Neutrophil (primary cell): ENCODE measurements at regions not wholly inside any gene's neighbourhood (a gene's known extent, or its start where the extent isn't known, plus 50 kb on each side); places are given as distances from the start of the nearest gene placed in this dataset.

Experiments
- H3K27ac ChIP-seq: fragments of 200-600 bp; sonication (generic); 2 replicates; pipeline ENCODE4 v1.5.1; 2016; ENCODE audit warnings: mild to moderate bottlenecking, moderate library complexity
- H3K27me3 ChIP-seq: fragments of 200-600 bp; sonication (generic); 2 replicates; pipeline ENCODE4 v1.6.0; 2016; ENCODE audit warnings: mild to moderate bottlenecking
- H3K36me3 ChIP-seq: fragments of 200-600 bp; sonication (generic); 2 replicates; pipeline ENCODE4 v1.5.1; 2017
- H3K4me1 ChIP-seq, 2 experiments: fragments of 200-600 bp in 1 of 2; sonication (generic) in 1 of 2; 1 replicate in 1 of 2; 2 replicates in 1 of 2; pipeline versions ENCODE4 v1.5.1 to v1.6.1; 2013 to 2016; ENCODE audit warnings: low read depth in 1 of 2, low read length in 1 of 2, mild to moderate bottlenecking in 1 of 2, moderate library complexity in 1 of 2; ENCODE audit not compliant: control insufficient read depth in 1 of 2, insufficient read depth in 1 of 2
- H3K4me3 ChIP-seq, 2 experiments: fragments of 200-600 bp in 1 of 2; sonication (generic) in 1 of 2; 1 replicate in 1 of 2; 2 replicates in 1 of 2; pipeline ENCODE4 v1.5.1; 2013 to 2016; ENCODE audit warnings: low read depth in 1 of 2, low read length in 1 of 2, mild to moderate bottlenecking in 1 of 2, moderate library complexity in 1 of 2
- H3K9me3 ChIP-seq: fragments of 200-600 bp; sonication (generic); 2 replicates; pipeline ENCODE4 v1.5.1; 2016
- CTCF ChIP-seq: fragments of 200-600 bp; sonication (generic); IDR thresholded peaks from 2 replicates; pipeline ENCODE4 v1.5.1; 2016; ENCODE audit warnings: antibody characterized with exemption

DNA sequence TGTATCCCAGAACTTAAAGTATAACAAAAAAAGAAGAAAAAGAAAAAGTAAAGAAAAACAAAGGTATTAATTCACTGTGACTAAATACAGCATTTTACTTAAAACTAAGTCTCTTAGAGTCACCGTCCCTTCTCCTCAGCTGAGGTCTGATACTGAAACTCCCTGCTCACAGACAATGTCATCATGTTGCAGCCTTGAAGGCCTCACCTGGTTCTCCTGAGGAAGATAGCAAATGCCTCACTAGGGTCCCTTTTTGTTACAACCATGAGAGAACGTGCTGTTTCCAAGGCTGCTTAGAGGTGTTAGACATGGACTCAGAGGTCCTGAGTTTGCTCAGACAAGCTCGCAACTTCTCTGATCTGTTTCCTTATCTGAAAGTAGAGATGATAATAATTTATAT lies 357.2 kb downstream of the MTRR start:
- Histone ChIP-seq H3K27ac (no peak overlapping the region), H3K9me3 (no peaks in the 10 kb centered on the region), H3K36me3 (no peaks in the 10 kb centered on the region), H3K27me3 (no peaks in the 10 kb centered on the region), H3K4me3 (no peak overlapping the region), H3K4me1 (no peaks in the 10 kb centered on the region)
- TF ChIP-seq CTCF = no peak

- Histone ChIP-seq H3K9me3 (no peaks in the 10 kb centered on the region), H3K27me3 (no peaks in the 10 kb centered on the region), H3K4me1 (no peaks in the 10 kb centered on the region), H3K36me3 (no peaks in the 10 kb centered on the region), H3K27ac (no peak overlapping the region), H3K4me3 (no peak overlapping the region)
- TF ChIP-seq CTCF = no peak
These were observed 358.2 kb downstream of the MTRR start for GRCh38 chr5:8227112-8227511.

DNA sequence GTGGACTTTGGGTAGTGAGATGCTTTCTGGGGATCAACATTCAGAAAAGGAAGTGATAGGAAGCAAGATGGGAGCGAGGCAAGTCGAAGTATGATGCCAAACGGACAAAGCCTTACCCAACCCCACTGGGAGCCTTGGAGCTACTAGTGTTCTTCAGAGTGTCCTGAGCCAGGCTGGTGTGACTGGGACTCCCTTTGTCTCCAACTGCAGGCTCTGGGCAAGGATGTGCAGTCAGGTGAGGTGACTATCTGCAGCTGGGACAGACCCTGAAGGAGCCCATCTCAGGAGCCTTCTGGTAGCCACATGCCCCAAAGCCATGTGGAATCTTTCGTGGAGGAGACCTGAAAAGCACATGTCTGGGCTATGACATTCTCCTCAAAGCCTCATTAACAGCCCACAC lies 360.6 kb downstream of the MTRR start:
- H3K36me3 ChIP-seq = no peaks in the 10 kb centered on the region
- no peak overlapping the region for H3K4me3 ChIP-seq
- no peak for TF ChIP-seq CTCF
- no peaks in the 10 kb centered on the region for H3K4me1 ChIP-seq
- no peaks in the 10 kb centered on the region for H3K9me3 ChIP-seq
- H3K27me3 ChIP-seq = no peaks in the 10 kb centered on the region
- H3K27ac ChIP-seq = no peak overlapping the region

- no peak overlapping the region for H3K4me3 ChIP-seq
- TF ChIP-seq CTCF = no peak
- H3K27me3 ChIP-seq = no peaks in the 10 kb centered on the region
- H3K4me1 ChIP-seq = no peaks in the 10 kb centered on the region
- no peaks in the 10 kb centered on the region for H3K9me3 ChIP-seq
- no peak overlapping the region for H3K27ac ChIP-seq
- no peaks in the 10 kb centered on the region for H3K36me3 ChIP-seq
These were observed 361.9 kb downstream of the MTRR start for GRCh38 chr5:8230868-8231267.

DNA sequence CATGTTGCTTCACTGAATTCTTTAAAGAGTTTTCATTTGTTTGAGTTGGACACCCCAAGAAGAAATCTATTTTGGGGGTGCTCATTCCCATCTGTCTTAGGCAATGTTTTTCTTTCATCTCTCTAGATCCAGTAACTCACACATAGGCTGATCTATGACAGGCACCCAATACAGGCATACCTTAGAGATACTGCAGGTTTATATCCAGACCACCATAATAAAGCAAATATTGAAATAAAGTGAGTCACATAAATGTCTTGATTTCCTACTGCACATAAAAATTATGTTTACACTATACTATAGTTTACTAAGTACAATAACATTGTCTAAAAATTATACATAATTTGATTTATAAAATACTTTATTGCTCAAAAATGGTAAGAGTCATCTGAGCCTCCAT lies 364.5 kb downstream of the MTRR start:
- TF ChIP-seq CTCF = no peak

GRCh38 chr5:8234179-8234770 lies 365.3 kb downstream of the MTRR start:
- H3K4me3 ChIP-seq = no peak overlapping the region
- no peak overlapping the region for H3K27ac ChIP-seq
- no peaks in the 10 kb centered on the region for H3K36me3 ChIP-seq
- H3K27me3 ChIP-seq = no peaks in the 10 kb centered on the region
- H3K9me3 ChIP-seq = no peaks in the 10 kb centered on the region
- H3K4me1 ChIP-seq = no peaks in the 10 kb centered on the region
- TF ChIP-seq CTCF = no peak

More for the DNA sequence above, 364.5 kb downstream of the MTRR start:
- Histone ChIP-seq H3K27me3 (no peaks in the 10 kb centered on the region), H3K4me1 (no peaks in the 10 kb centered on the region), H3K36me3 (no peaks in the 10 kb centered on the region), H3K9me3 (no peaks in the 10 kb centered on the region), H3K27ac (no peak overlapping the region), H3K4me3 (no peak overlapping the region)
